ENCODE measurements at regions not wholly inside any gene's neighbourhood (a gene's known extent, or its start where the extent isn't known, plus 50 kb on each side); places are given as distances from the start of the nearest gene placed in this dataset.

DNA sequence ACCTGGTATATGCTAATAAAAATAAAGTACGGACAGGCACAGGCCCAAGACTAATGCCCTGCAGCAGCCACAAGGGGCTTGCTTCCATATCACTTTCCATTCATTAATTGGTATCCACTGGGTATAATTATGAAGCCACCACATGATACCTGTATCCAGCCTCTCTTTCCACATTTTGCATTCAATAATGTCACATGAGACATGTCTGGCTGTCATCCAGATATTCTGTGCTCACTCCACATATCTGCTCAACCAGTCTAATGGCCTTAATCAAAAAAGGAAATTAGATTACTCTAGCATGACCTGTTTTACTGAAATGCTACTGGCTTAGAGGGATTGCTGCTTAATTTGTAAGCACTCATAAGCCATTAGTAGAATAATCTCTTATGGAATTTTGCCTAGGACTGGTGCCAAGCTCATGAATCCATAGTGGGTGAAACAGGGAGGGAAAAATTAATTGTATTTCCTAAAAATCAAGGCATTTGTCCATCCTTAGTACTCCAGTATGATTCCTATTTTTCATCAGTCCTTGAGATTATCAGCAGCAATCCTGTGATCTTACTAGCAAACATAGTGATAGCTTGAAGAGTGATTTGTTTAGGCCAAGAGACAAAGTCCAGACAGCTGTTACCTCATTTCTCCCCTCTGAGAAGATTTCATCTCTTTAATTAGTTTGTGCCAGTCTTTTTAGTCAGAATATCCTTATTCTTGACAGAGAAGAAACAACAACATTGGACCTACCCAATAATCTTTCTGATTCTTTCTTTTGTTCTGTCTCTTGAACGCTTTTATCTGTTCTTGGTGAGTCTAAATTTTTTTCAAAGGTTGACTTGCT is 119.2 kb upstream of the ABCA1 start:
- Mint-ChIP-seq H3K9me3 (peaks cover 0 to 8% of the 10 kb centered on the region in 2 donors), H3K27ac (no peak overlapping the region), H3K36me3 (peaks cover 5 to 10% of the 10 kb centered on the region in 2 donors)
- DNase-seq (ENCODE audit: low spot score in 2 of 2) (no peak), ATAC-seq (no peak)

- Mint-ChIP-seq H3K36me3 (peaks cover 5 to 11% of the 10 kb centered on the region in 2 donors), H3K9me3 (peaks cover 0 to 9% of the 10 kb centered on the region in 2 donors), H3K27ac (no peak overlapping the region)
- DNase-seq (ENCODE audit: low spot score in 2 of 2) (no peak), ATAC-seq (no peak)
These were observed 119.7 kb upstream of the ABCA1 start for GRCh38 chr9:105047742-105048041.

GRCh38 chr9:105048331-105048730 is 120.4 kb upstream of the ABCA1 start:
- H3K9me3 Mint-ChIP-seq, result peaks cover 3 to 13% of the 10 kb centered on the region in 2 donors
- ATAC-seq (no peak), DNase-seq (ENCODE audit: low spot score in 2 of 2) (no peak)
- H3K27ac Mint-ChIP-seq, result no peak overlapping the region
- peaks cover 5 to 17% of the 10 kb centered on the region in 2 donors for H3K36me3 Mint-ChIP-seq

DNA sequence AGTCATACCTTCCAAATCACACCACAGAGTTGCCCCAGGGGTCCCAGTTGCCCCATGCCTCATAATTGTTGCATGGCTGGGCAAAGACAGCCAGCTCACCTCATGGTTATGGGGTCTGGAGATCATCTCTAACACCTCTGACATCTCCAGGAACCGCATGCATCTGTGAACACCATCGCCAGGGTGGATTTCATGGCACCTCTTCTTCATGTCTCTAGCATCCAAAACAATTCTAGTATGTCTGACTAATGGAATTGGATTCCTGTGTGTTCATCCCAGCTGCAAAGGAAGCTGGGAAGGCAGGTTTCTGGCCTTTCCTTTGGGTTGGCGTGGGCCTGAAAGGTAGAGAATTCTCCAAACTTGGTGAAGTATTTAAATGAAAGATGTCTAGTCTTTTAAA is 122.3 kb upstream of the ABCA1 start:
- ATAC-seq, result no peak

DNA sequence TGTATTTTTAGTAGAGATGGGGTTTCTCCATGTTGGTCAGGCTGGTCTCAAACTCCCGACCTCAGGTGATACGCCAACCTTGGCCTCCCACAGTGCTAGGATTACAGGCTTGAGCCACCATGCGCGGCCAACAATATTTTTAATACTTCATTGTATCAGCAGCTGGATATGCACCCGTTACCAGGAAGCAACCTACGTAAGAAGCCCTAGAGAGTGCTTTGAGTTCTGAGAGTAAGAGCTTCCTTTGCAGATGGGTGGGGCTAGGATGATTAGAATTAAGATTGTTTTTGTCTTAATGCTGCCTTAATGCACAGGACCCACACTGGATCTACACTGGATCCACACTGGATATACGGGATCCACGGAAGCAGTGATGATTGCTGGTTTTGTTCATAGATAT is 123.9 kb upstream of the ABCA1 start:
- H3K36me3 Mint-ChIP-seq, result peaks cover 5 to 18% of the 10 kb centered on the region in 2 donors
- H3K27ac Mint-ChIP-seq, result peak overlapping the region; percentile 11 to 67
- peaks cover 3 to 13% of the 10 kb centered on the region in 2 donors for H3K9me3 Mint-ChIP-seq
- ATAC-seq (no peak), DNase-seq (ENCODE audit: low spot score in 2 of 2) (no peak)

More for the DNA sequence above, 122.3 kb upstream of the ABCA1 start:
- H3K36me3 Mint-ChIP-seq, result peaks cover 5 to 18% of the 10 kb centered on the region in 2 donors
- DNase-seq (ENCODE audit: low spot score in 2 of 2), result no peak
- H3K27ac Mint-ChIP-seq, result peak overlapping the region in 1 of 2 donors; percentile 38
- peaks cover 3 to 13% of the 10 kb centered on the region in 2 donors for H3K9me3 Mint-ChIP-seq

- no peak for DNase-seq (ENCODE audit: low spot score in 2 of 2)
- no peak for ATAC-seq
- Mint-ChIP-seq H3K27ac (peak overlapping the region in 1 of 2 donors; percentile 67), H3K36me3 (peaks cover 5 to 18% of the 10 kb centered on the region in 2 donors), H3K9me3 (peaks cover 3 to 13% of the 10 kb centered on the region in 2 donors)
These were observed 124.4 kb upstream of the ABCA1 start for GRCh38 chr9:105052346-105052745.

GRCh38 chr9:105053209-105053652 is 125.3 kb upstream of the ABCA1 start:
- H3K9me3 Mint-ChIP-seq, result peaks cover 3 to 13% of the 10 kb centered on the region in 2 donors
- H3K27ac Mint-ChIP-seq, result peak overlapping the region; percentile 67 to 84
- peak; percentile 97 to 98 for ATAC-seq
- peaks cover 5 to 18% of the 10 kb centered on the region in 2 donors for H3K36me3 Mint-ChIP-seq
- DNase-seq (ENCODE audit: low spot score in 2 of 2), result peak; percentile 67 to 71

GRCh38 chr9:105054491-105054890 is 126.5 kb upstream of the ABCA1 start:
- ATAC-seq (no peak), DNase-seq (ENCODE audit: low spot score in 2 of 2) (no peak)
- Mint-ChIP-seq H3K36me3 (peaks cover 5 to 18% of the 10 kb centered on the region in 2 donors), H3K9me3 (peaks cover 3 to 13% of the 10 kb centered on the region in 2 donors), H3K27ac (no peak overlapping the region)

GRCh38 chr9:105055917-105056316 is 128.0 kb upstream of the ABCA1 start:
- ATAC-seq (no peak), DNase-seq (ENCODE audit: low spot score in 2 of 2) (no peak)
- no peak overlapping the region for H3K27ac Mint-ChIP-seq
- peaks cover under 1 to 14% of the 10 kb centered on the region in 2 donors for H3K36me3 Mint-ChIP-seq
- peaks cover 3 to 9% of the 10 kb centered on the region in 2 donors for H3K9me3 Mint-ChIP-seq

- H3K27ac Mint-ChIP-seq, result no peak overlapping the region
- H3K36me3 Mint-ChIP-seq, result peaks cover 0 to 13% of the 10 kb centered on the region in 2 donors
- peaks cover 3 to 5% of the 10 kb centered on the region in 2 donors for H3K9me3 Mint-ChIP-seq
- no peak for ATAC-seq
- DNase-seq (ENCODE audit: low spot score in 2 of 2), result no peak
These were observed 129.6 kb upstream of the ABCA1 start for GRCh38 chr9:105057551-105057950.

- no peak for ATAC-seq
These were observed 131.3 kb upstream of the ABCA1 start for GRCh38 chr9:105059252-105059651.

GRCh38 chr9:105062222-105062855 is 134.4 kb upstream of the ABCA1 start:
- H3K9me3 Mint-ChIP-seq, result no peaks in the 10 kb centered on the region
- DNase-seq (ENCODE audit: low spot score in 2 of 2), result no peak
- ATAC-seq, result no peak
- peaks cover 0 to 14% of the 10 kb centered on the region in 2 donors for H3K36me3 Mint-ChIP-seq
- H3K27ac Mint-ChIP-seq, result peak overlapping the region; percentile 10 to 77

More at GRCh38 chr9:105059252-105059651, 131.3 kb upstream of the ABCA1 start:
- Mint-ChIP-seq H3K27ac (no peak overlapping the region), H3K36me3 (peaks cover 0 to 14% of the 10 kb centered on the region in 2 donors), H3K9me3 (no peaks in the 10 kb centered on the region)
- no peak for DNase-seq (ENCODE audit: low spot score in 2 of 2)

DNA sequence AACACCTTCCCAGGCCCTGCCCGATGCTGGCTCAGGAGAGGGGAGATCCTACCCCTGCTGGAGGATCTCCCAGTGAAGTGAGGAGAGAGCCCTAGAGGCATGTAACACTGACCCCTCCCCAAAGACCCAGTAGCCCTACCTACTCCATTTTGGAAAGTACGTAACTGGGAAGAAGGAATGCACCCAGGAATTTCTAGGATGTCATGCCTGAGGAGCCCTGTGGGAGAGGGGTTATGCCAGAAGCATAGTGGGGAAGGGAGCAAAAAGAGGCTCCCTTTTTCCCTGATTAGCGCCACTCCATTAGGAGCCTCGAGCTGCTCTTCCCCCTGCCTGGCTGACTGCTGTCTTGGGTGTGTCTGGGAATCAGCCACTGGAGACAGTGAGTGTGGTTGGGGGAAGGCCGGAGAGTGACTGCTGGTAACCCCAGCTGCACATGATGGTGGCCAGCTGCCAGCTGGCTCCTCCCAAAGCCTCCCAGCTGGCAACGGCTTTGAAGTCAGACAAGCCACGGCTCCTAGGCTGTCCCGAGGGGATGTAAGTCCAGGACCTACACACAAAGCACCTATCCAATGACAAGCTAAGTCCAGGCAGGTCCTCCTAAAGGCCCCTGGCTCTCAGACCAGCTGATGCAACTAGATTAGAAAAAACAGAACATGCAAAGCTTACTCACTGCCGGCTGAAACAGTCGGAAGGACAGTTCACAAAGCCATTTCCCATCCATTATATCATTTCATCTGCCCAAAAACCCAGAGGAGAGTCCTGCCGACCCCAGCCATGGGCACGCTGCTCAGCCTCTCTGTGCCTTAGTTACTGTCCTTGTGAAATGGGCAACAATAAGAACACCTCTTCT is 136.5 kb upstream of the ABCA1 start:
- Mint-ChIP-seq H3K27ac (peak overlapping the region; percentile 52 to 86), H3K9me3 (no peaks in the 10 kb centered on the region), H3K36me3 (peaks cover 0 to 14% of the 10 kb centered on the region in 2 donors)
- no peak for ATAC-seq
- DNase-seq (ENCODE audit: low spot score in 2 of 2), result no peak

DNA sequence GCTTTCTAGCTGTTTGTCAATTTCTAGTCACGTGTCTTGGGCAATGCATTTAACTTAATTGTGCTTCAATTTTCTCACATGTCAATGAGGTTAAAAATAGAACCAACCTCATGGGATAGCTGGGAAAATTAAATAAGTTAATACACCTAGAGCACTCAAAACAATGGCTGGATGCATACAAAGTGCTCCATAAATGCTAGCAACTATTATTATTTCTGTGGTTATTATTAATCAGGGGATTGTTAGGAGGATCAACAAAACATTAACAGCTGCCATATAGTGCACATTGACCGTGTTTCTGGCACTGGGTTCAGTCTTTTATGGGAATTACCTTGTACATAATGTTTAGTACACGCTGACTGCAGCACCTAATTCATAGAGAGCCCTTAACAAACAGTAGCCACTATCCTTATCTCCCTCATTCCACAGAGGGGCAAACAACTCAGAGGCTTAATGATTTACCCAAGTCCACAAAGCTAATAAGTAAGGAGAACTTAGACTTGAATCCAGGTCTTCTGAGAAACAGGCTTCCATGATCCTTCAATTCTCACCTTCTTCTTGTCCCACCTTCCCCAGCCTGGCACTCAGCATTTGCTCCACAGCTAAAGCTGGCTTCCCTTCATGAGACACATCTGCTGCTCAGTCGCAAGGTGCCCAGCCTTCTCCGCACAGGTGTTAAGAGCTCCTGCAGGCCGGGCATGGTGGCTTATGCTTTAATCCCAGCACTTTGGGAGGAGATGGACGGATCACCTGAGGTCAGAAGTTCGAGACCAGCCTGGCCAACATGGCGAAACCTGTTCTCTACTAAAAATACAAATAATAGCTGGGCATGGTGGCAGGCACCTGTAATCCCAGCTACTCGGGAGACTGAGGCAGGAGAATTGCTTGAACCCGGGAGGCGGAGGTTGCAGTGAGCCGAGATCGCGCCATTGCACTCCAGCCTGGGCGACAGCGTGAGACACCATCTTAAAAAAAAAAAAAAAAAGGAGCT is 137.4 kb upstream of the ABCA1 start:
- Mint-ChIP-seq H3K36me3 (peaks cover 0 to 14% of the 10 kb centered on the region in 2 donors), H3K27ac (no peak overlapping the region), H3K9me3 (no peaks in the 10 kb centered on the region)
- DNase-seq (ENCODE audit: low spot score in 2 of 2), result no peak
- ATAC-seq, result no peak

DNA sequence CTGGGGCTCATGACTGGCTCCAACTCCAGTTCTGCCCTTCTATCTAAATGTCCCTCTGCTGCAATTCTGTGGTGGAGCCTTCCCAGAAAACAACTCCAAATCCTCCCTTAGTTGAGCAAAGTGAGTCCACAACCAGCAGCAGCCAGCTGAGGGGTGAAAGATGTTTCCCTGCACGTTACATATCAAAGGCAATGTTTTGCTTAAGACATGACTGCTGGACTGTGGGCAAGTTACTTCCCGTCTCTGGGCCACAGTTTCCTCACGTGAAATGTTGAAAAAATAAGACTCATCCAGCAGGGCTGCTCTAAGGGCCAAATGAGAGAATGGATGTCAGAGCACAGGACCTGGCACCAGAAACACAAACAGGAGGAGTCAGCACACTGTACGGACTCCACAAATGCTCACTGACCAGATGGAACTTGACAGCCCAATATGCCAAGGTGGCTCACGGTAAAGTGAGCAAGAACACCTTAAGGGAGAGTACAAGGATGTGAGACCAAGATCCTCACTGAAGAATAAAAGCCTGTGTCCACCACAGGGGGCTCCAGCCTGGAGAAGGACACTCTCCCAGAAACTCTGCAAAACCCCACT is 138.4 kb upstream of the ABCA1 start:
- Mint-ChIP-seq H3K27ac (no peak overlapping the region), H3K9me3 (no peaks in the 10 kb centered on the region)

More for the DNA sequence above, 138.4 kb upstream of the ABCA1 start:
- peaks cover 0 to 14% of the 10 kb centered on the region in 2 donors for H3K36me3 Mint-ChIP-seq
- no peak for ATAC-seq
- DNase-seq (ENCODE audit: low spot score in 2 of 2), result no peak

Measured in activated naive CD4-positive, alpha-beta T cell treated with anti-CD3 and anti-CD28 coated beads, Interleukin-2, amount 50 U/mL, for 72 hours (primary cell).